Activated CD4-positive, alpha-beta T cell treated with anti-CD3 and anti-CD28 coated beads, Interleukin-2, Interleukin-4, amounts not matched to agents 100 ng/mL and 50 ng/mL, durations not matched to agents 16 hours and 8 hours (primary cell): ENCODE measurements at regions not wholly inside any gene's neighbourhood (a gene's known extent, or its start where the extent isn't known, plus 50 kb on each side); places are given as distances from the start of the nearest gene placed in this dataset.

Source experiments
- DNase-seq: peaks from one replicate; pipeline ENCODE4 v3.0.0-alpha.2; 2020; ENCODE audit warnings: low spot score

DNA sequence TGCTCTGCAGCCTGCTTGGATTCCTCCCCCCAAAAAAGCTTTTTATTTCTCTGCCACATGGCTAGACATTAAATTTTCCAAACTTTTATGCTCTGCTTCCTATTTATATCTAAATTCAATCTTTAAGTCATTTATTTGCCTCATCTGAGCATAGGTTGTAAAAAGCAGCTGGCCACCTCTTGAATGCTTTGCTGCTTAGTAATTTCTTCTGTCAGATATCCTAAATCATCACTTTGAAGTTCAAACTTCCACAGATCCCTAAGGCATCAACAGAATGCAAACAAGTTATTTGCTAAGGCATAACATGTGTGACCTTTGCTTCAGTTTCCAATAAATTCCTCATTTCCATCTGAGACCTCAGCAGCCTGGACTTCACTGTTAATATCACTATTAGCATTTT is 209.6 kb downstream of the FSCB start:
- no peak for DNase-seq

DNA sequence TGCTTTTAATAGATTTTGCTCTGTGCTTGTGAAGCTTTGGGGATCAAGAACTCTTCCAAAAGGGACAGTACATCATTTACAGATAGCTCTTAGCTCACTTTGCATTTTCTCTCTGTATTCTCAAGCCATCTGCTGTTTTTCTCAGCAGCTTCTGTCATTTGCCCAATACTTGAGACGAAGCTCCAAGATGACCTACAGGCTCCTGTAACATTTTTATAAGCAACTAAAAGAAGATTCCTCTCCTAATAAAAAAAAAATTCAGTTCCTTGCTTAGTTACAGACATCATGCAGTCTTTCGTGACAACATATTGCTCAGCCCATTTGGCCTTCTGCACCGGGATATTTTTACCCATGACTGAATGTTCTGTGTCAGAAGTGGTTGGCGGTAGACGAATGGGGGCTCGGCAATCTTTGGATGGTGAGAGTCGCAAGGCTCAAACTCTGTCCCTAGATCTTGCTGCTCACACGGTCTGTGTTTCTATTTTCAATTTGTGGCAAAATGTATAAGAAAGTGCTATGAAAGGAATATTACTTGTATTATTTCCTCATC is 215.6 kb downstream of the FSCB start:
- no peak for DNase-seq

DNA sequence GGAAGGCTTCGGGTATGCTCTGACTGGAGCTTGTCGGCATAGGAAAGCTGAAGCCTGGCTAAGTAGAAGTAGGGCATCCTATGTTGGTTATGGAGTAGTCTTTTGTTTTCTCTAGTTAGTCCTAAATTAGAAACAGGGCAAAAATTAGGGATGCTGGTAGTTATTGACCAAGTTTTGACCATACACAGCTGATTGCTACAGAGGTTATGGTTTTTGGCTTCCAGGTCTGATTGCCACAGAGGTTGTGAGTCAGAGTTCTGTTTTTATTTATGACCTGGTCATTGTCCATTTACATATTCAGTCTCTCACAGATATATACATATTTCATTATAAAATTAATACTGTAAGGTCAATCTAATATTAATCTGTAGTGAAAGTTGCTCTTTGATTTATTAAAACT is 219.2 kb downstream of the FSCB start:
- DNase-seq, result no peak

DNA sequence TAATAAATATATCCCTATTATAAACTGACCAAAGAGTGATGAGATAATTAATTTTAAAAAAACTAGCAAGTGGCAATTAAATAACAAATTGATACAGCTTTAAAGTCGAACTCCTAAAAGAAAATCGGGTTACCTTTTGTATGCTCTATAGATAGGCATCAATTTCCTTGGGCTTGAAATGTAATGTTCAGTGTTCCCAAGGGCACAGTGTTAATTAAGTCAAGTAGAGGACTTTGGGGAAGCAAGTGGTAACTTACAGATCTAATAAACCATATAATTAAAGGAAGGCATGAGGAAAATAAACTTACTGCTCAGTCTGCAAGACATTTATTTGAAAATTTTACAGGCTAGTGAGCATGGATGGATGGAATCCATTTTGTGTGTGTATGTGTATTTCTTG is 220.9 kb downstream of the FSCB start:
- no peak for DNase-seq

DNA sequence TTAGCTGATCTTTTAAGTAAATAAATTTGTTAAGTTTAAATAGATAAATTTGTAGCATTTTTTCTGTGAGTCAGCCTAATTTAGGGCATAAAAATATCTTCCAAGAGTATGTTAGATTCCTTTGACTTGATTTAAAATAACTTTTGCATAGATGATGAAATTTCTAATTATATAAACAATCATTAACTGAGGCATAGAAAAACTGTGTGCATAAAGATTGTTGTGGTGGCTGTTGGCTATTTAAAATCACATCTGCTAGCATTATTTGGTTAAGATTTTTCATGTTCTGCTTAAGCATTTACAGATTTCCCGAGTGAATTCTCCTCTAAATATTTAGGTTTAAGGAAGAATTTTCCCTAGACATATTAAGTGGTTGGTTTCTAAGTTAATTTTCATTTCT is 223.2 kb downstream of the FSCB start:
- DNase-seq, result no peak

DNA sequence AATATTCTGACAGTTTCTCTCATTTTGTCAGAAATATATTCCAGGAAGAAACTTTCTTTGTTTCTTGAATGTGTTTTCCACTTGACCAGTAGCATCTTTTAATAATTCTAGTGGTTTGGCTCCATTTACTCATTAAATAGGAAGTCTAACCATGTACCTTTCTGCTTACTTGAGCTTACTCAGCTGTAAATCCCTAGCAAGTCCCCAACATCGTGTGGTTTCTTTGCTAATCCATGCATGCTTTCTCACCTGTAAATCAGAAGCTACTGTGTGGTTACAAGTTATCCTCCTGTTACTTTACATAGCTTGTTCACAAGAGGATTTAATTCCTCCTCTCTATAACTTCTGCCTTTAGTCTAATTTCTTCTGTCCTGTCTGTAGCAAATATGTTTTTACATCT is 227.7 kb downstream of the FSCB start:
- no peak for DNase-seq

DNA sequence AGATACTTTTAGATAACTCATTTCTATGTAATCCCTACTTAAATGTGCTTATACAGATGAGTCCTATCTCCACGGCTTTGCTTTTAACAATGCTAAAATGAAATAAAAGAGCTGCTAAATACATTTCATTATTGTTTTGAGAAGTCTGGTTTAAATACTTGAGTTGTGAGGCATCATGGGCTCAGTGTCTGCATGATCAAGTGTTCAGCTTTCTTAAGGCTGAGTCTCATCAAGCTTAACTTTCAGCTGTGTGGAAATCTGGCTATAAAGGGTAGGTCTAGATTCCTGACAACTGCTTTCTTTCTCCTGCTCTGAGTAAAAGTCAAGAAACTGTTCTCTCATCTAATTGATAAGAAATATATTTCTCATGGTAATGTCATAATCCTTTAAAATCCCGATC is 235.4 kb downstream of the FSCB start:
- DNase-seq, result no peak

DNA sequence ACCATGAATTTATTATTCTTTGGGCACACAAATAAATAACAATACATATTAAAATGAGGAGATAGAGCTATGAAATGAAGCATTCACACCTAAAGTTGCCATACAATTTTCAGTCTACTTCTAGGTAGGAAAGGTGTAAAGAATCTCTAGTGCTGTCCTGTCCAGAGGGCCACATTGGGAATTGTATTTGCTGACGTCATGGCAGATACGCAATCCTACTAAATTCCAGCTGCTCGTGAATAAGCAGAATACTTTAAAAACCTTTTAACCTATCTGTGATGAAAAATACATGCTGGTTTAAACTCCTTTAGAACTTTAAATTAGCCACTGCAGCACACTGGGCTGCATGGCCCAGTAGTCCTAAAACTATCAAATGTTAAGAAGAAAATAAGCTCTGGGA is 236.1 kb downstream of the FSCB start:
- DNase-seq, result no peak

DNA sequence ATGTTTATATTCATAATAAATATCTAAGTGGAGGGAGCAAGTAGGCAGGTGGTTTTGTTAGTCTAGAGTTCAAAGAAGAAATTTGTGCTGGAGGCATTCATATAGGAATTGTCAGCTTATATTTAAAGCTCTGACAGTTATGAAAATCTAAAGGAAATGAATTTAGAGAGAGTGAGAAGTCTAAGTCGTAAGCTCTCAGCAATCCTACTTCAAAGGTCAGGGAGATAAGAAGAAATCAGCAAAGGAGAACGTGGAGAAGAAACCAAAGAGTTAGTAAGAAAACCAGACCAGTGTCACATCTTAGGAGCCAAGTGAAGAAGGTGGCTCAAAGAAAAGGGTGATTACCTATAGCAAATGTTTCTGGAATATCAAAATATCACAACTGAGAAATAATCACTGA is 241.8 kb downstream of the FSCB start:
- no peak for DNase-seq

DNA sequence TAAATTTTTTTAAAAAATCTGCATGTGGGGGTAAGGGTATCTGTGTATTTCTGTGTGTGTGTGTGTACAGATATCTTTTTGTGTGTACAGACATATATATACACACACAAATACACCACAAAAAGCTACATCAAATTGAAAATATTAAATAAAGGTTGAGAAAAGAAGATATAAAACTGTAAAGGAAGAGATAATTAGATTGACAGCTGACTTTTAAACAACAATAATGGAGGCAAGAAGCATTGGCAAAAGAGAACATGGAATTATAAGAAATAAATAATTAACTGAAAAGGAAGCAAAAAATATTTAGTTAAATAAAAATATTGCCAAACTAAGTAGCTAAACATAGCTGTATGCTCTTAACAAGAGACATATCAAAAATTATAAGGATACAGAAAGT is 291.4 kb downstream of the FSCB start:
- no peak for DNase-seq

DNA sequence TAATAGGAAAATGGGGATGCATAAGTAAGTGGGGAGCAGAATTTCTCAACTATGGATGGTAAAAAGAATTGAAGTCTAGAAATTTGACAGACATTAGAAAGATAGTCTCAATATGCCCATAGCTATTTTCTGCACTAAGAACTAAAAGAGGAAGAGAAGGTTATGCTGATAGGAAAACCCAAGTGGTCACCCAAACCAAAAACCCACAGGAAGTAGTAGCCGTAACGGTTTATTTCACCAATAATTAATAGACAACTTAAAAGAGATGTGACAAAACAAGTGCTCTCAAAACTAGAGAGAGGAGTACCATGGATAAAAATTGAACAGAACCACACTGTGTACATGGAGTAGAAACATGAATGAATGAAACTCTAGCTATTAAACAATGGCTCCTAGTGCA is 295.4 kb downstream of the FSCB start:
- no peak for DNase-seq

DNA sequence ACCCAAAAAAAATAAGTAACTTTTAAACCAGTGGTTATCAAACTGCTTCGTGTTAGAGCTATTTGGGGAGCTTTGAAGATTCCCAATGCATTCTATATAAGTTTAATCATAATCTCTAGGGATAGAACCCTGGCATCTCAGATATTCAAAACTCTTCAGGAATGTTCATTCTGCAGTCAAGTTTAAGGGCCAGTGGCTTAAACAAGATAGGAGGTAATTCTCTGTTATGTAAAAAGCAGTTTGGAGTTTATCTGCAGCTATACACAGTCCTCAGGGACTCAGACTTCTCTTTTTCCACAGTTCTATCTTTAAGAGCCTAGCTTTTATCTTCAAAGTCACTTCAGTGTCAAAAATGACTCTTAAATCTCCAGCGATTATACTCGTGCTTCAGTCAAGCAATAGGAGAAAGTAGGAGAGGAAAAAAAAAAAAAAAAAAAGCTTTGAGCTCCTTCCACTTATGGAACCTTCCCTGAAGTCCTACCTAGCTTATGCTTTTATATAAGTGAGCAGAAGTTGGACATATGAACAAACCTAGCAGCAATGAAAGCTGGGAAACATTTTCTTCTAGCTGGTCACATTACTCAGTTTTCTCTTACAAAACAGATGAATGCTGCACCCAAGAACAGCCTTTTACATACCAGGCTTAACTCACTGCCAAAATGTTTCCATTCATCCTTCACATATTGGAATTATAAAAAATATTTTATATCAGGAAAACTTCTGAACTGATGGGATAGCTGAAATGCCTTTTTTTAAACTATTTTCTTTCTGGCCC is 302.8 kb downstream of the FSCB start:
- no peak for DNase-seq

DNA sequence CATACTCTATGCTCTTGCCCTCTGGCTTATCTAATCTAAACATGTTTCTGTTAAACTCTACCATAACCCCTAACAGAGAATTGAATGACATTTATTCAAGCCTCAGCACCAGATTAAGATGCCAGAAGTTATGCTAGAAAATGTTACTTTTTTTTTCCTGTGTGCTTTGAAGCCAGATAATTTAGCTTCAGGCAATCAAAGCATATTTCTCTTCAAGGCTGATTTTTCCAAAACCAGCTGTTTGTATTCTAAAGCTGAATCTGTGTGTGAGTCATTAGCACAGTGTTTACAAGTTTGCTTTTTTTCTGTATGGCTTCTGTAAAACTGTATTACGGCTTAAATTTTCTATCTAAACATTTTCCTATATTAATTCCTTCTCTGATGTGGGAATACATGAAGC is 326.1 kb downstream of the FSCB start:
- no peak for DNase-seq

DNA sequence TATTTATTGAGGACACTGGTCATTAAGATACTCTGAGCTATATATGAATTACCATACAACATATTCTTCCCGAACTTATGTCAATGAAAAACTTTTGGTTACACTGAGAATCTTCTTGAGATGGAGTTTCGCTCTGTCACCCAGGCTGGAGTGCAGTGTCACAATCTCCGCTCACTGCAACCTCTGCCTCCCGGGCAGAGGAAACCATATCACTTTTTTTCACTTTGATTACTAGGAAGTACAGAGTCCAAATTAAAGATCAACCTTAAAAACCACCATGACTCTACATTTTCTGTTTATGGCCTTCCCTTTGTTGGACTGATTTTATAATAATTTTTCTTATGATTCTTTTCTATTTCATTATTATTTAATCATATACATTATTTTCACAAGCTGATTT is 336.5 kb downstream of the FSCB start:
- DNase-seq, result no peak

DNA sequence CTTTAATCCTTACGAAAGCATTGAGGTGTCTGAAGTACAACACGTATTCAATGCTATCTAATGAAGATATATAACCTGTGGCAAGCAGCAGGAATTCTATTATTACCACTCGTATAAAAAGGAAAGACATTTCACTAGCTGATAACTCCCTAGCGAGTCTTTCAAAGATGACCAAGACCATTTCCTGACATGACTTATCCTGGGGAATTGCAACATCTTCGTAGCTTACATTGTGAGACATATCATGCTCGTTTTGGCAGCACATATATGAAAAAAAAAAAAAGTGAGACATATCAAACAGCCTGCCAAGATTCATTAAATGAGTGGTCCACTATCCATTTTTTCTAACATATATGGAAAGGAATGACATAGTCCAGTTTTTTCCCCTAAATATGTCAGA is 337.0 kb downstream of the FSCB start:
- DNase-seq, result no peak

DNA sequence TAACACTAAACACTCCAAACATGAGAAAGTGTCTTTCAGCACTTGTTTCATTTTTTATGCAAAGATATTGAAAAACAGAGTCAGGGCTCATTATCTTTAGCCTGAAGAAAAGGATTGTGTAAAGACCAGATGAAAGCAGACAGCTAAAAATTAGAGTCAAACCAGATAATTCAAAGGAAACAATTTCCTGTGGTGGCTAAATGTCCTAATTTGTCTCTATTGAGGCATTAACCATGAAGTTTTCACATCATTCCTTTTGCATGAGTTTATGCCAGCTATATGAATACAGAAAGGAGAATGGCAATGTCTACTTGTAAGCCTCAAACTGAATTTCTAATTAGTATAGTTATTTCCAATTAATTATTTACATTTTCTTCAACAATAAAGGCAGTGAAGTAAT is 338.5 kb downstream of the FSCB start:
- DNase-seq, result no peak

DNA sequence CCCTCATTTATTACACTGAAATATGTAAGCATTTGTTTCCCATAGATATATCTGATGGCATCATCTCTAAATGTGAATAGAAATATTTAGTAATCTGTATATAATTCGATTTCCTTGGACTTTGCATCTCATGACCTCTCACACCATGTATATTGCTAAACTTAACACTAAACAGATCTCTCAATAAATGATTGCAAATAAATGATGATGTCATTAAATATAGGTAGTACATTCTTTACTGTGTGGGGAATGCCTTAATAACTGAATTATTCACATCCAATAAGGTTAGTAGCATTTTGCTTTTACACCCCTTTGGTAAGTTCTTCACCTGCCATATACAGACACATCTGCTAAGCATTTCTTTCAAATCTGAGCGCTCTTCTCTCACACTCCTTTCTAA is 340.5 kb downstream of the FSCB start:
- no peak for DNase-seq

DNA sequence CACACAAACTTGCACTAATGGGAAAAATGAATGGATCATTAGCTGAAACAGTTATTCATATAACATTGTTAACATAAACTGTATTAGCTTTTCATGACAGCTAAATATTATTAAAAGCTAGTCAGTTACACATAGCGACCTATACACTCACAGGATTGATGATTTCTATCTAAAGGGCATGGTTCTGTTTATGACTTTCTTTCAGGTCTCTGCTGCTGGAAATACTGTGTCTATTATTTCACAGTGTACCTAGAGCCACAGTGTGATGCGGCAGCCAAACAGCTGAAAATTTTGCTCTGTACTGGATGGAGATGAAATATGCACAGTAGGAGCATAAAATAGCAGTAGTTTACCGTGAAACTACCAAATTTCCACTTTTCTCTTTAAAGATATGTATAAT is 341.1 kb downstream of the FSCB start:
- no peak for DNase-seq

DNA sequence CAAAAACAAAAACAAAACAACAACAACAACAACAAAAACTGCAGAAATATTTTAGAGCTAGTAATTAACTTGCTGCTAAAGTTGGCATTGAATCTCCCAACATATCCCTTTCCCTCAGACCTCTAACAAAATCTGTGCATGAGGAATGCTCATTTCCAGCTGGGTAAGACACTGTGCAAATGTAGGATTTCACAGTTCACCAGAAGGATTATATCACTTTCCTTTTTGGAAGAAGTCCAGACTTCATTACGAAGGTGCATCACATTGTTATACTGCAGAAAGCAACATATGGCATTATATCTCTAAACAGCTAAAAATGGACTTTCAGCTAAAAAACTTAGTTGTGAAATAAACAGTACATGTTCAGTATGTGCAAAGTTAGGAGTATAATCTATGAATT is 341.8 kb downstream of the FSCB start:
- DNase-seq, result no peak

DNA sequence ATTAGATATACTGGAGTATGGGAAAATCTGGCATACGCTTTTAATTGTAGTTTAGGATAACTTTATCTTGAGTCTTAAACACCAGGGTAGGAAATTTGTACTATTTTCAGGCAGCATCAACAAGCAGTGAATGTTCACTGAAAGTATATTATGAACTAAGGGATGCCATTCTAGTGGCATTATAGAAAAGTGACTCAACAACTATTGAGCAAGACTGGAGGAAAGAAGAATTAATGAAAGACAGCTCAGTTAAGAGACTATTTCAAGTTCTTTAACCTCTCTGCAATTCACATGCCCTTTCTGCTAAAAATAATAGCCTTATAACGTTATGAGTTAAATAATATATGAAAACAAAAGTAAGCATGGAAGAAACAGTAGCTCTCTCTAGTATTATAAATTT is 343.1 kb downstream of the FSCB start:
- no peak for DNase-seq

DNA sequence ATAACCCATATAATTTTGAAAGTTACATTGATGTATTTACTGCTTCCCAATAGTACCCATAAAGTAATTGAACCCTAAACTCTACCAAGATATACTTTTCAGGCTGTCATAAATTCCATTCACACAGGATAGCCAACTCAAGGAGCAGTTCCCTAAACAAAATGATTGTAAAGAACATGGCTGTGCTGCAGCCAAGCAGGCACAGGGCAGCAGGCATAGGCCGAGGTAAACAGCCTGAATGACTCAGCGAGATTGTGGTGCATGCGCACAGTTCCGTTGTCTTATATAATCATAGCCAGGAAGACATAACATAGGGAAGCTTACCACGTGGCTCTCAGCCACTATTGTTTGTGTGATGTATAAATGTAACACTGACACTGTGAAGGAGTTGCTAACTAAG is 344.9 kb downstream of the FSCB start:
- DNase-seq, result no peak

DNA sequence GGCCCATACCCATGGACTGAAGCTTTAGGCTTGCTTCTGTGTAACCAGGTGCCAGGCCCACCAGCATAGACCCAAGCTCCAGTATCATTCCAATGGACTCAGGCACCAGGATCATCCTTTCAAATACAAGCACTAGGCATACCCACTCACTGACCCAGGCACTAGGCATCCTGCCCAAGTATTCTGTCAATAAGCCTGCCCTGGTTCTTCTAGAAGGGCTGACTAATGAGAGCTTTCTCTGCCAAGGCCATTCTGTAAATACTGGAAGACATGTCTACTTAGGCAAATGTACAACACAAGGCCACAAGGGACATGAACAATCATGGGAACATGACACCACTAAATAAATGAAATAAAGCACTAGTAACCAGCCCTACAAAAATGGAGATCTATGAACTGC is 352.2 kb downstream of the FSCB start:
- no peak for DNase-seq

DNA sequence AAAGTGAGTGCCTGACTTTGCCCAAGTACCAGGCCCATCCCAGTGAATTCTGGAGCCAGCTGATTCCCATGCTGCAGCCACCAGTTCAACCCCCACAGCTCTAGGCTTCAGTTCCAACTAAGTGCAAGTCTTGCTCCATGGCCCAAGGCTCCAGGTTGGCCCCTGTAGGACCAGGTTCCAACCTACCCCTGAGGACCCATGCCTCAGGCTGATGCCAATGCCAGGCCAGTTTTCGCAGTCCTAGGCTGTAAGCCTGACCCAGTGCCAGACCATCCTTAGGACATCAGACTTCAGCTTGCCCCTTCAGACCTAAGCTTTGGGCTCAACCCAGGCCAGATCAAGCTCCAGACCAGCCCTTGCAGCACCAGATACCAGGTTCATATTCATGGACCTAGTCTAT is 352.6 kb downstream of the FSCB start:
- DNase-seq, result no peak

DNA sequence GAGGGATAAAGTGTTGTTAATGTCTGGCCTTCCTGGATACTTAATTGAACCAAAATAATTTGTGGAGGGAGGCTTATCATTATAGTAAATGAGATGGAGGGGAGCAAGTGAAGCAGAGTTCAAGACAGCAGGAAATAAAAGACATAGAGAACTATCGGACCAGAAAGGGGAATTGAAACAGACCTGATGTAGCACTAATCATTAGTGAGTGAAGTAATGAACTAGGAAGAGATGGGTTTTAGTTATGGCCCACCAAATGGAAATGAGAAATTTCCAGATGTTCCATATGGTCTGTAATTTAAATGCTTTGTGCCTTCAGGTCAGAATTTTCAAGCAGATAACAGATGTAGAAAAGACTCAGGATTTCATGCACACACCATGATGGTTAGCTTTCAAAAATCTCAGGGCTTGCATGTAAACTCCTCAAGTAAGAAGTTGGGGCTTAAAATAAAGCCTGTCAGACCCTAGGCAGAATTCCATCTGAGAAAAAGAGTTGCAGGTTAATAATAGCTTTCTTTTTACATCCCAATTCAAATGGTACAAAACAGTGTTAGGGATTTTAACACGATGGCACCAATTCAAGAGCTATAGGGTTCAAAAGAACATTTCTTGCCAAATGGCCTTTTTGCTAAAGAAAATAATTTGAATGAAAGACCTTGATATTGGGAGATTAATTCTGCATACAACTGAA is 355.8 kb downstream of the FSCB start:
- DNase-seq, result no peak
